DMS53 treated with DMSO at 0.1 percent for 48 hours (cell line): ENCODE measurements at regions not wholly inside any gene's neighbourhood (a gene's known extent, or its start where the extent isn't known, plus 50 kb on each side); places are given as distances from the start of the nearest gene placed in this dataset.

Experiments used
- DNase-seq: peaks from one replicate; lab custom pipeline; 2025; ENCODE audit not compliant: unreplicated experiment; lab: John Stamatoyannopoulos, UW

DNA sequence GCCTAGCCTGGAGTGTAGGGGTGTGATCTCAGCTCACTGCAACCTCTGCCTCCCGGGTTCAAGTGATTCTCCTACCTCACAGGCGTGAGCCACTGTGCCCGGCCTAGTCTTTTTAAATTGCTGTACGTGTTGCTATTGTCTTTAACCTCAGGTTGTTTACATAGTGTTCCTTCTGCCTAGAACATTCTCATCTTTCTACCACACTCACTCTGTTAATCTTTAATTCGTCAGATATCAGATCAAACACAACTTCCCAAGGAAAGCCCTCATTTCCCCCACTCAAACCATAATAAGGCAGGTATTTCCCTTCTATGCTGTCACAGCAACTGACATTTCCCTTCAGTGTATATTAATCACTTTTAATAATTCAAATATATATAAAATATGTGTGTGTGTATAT lies 1310.0 kb upstream of the C9orf72 start:
- no peak for DNase-seq

DNA sequence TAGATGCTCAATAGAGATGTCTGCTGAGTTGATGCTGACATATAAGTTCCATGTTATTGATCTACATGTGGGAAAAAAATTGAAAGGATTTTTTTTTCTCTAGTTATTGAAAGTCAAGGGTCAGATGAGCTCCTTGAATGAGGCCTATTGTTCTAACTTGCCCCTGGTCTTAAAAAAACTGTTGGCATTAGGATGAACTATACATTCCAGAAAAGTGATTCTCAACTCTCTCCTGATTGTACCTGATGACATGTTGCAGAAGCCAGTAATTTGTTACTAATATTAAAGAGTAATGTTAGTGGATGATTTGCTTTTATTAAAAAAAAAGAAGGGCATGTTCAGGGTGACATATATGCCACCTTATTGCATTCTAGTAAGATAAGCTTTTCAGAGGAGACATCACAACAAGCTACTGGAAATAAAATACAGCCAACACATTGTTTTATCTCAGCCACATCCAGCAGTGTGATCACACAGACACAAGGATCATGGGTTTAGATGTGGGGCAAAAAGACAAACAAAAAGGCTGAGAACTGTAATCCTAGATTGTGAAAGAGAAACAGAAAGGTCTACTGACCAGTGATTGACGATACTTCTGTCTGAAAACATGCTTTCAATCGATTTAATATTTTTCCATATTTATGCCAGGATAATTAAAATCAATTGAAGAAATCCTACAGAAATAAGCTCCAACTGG lies 1314.1 kb upstream of the C9orf72 start:
- no peak for DNase-seq

DNA sequence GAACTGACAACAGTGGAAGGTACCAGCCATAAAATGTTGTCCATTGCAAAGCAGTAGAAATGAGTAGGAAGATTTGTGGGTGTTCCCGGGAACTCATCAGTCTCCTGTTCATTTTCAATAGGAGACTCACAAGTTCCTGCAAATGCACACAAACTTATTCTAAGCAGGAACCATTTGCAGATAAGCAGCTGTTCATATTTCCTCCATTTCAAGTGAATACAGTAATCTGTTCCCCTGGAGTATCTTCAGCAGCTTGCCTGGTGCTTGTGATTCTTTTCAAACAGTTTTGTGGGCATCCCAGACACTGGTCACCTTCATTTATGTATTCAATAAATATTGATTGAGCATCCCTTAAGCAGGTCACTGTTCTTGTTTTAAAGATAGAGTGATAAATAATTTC lies 1315.5 kb upstream of the C9orf72 start:
- DNase-seq, result no peak

DNA sequence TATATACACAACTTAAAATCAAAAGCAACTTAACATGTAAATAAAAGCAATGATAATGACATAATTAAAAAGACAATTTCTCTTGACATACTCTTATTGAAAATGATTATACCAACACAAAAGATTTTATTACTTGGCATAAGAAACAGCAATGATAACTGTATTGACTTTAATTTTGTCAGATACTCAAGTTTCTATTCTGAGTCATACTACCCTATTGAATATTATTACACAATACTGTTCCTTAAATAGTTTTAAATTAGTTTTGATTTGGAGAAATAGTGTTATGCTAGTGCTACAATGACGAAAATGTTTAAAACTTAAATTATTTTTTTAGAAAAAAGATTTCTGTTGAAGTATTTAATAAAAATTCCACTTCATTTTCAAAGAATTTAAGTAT lies 1319.3 kb upstream of the C9orf72 start:
- DNase-seq, result no peak

DNA sequence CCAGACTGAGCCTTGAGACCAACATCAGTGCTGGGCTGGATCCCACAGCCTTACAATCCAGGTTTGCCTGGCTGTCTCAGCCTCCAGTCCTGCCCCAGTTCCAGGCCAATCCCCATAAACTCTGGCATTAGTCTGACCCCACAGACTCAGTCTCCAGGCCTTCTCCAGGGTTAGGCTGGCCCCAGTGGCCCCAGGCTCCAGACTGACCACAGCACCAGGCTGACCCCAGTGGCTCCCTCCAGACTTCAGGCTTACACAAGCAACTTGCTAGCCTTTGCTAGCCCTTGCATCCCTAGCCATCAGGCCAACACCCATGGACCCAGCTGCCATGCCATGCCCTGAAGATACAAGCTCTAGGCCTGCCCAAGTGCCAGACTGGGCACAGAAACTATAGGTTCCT lies 1326.0 kb upstream of the C9orf72 start:
- no peak for DNase-seq

DNA sequence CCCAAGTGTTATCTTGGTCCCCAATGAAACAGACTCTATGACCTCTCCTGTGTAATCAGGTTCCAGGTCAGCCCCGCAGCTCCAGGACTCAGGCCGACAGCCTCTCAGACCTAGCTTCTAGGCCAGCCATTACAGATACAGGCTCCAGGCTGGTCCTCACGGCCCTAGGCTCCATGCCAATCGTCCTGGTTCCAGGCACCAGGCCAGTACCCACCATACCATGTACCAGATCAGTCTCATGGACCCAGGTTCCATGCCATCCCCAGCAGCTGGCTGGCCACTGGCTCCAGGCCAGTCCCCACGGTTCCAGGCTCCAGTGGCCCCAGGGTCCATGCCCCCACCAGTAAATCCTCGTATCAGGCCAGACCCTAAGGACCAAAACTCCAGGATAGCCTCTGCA lies 1326.6 kb upstream of the C9orf72 start:
- no peak for DNase-seq

DNA sequence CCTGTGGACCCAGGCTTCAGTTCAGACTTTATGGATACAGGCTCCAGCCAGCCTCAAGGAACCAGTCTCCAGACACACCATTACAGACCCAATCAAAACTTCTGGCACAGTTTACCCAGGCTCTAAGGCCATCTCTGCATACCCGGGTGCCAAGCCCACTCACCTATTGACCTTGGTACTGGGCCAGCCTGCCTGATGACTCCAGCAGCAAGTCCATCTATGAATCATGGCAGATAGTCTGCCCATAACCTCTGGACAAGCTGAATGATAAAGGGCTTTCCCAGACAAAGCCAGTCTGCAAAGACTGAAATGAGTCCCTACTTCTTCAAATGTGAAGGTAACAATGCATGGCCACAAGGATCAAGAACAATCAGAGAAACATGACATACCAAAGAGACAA lies 1327.1 kb upstream of the C9orf72 start:
- DNase-seq, result no peak

DNA sequence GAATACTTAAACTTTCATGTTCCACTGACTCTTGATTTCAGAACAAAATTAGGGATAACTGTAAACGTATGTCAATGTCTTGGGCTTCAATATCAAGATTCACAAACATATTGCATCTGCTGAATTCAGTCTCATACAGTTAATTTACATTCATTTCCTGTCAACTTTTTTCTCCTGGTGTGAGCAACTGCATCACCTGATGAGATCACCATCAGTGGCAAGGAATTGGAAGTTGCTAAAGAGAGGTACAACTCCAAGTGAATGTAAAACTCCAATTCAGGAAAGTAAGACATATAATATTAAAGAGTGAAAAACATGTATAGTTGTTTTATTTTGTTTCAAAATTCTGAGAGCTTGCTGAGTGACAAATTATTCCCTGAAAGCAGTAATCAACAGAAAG lies 1336.2 kb upstream of the C9orf72 start:
- DNase-seq, result no peak

DNA sequence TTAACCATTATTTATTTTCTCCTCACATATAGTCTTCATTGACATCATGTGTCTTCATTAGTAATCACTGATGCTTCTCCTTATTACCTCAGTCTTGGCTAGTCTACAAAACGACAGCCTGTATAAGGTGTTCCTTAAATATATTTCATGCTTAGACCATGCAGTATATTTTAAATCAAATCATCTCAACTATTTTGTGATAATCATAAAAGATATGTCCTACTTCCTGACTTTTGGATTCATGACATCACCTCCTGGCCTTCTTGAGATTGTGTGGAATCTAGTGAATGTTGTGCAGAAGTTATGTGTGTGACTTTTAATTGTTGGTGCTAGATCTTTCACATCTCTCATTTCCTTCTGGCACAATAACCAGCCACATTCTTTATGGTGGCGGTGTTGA lies 1339.3 kb upstream of the C9orf72 start:
- no peak for DNase-seq

DNA sequence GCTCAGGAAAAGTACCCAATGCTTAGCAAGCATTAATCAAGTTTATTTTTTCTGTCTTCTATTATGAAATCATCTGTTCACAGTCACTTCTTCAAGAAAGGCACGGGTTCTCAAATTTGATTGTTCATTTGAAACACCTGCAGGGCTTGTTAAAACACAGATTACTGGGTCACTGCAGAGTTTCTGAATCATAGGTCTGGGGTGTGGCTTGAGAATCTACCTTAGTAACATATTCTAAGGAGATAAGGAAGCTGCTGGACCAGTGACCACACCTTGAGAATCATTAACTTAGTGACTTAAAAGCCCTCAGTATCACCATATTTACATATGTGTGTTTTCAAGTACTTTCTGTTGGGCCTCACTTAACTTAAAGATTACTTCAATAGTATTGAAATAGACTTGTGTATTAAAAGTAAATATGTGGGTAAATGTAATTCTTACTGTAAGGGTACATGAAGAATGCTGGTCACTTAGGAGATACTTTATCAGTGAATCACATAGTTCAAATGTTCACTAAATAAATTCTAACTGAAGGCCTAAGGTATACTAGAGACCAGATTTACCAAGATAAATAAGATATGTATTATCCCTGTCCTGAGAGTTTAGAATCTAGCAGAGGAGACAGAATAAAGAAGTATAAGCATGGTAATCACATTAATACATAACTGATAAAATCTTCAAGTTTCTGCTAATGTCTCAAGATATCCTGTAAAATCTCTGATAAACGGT lies 1342.1 kb upstream of the C9orf72 start:
- DNase-seq, result no peak

DNA sequence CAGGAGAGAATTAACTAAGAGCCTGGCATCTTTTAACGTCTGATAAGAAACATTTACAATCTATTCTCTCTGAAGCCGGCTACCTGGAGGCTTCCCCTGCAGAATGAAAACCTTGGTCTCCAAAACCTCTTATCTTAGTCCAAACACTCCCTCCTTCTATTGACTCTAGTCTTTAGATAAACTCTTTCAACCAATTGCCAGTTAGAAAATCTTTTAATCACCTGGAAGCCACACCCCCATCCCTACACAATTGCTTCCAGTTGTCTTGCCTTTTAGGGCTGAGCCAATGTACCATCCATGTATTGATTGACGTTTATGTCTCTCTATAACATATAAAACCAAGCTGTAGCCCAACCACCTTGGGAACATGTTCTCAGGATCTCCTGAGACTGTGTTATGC lies 1343.1 kb upstream of the C9orf72 start:
- no peak for DNase-seq

DNA sequence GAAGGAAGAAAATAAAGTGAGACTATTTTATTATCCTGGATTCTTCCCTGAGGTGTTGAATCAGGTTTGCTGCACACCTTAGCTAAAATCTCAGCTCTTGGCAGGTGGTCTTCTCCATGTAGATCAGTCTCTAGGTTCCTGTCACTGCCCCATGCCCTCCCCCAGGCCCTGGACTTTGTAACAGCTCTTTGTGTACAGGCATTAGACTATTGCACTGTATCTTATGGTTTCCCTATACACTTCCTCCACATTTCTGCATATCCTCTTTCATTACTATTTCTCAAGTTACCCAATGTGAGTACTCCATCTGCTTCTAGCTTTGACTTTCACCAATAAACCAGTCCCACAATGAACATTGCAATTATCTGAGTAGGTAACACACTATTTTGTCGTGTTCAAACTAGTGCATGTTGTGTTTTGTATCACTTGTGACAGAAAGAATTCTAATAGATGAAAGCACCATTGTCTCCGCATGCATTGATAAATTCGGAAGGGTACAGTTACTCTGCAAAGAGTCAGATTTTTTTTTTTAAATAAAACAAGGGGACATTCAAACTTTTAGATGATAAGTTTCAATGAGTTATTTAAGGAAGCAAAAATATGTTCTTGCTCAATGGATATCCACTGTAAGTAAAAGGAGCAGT lies 1348.7 kb upstream of the C9orf72 start:
- DNase-seq, result no peak

DNA sequence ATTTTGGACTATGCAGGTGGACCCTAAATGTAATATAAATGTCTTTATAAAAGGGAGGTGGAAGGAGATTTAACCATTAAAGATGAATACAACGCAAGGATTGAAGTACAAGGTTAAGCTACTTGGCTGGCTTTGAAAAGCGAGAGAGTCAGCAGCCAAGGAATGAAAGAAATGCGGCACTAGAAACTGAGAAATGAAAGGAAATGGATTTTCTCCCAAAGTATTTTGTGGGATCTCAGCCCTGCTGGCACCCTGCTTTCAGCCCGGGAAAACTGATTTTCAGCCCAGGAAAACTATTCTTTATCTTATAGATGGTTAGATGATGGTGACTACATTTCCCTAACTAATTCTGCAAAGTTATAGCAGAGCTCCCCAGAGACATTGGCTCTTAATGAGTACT lies 1349.6 kb upstream of the C9orf72 start:
- DNase-seq, result no peak

DNA sequence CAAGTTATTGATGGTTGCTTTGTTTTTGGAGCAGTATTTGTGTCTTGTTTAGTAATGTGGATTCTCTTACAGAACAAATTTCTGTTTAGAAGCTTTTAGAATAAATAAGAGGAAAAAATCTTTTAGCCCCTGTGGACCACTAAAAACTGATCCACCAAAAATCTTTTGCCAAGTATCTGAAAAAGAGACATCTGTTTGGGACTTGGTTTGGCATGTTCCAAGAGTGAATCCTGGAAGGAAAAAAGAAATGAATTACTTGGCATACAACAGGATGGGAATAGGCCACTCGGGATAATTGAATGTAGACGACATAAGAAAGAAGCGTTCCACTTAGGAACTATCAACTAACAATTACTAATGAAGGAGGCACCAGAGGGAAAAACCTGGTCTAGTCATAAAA lies 1350.1 kb upstream of the C9orf72 start:
- DNase-seq, result no peak

DNA sequence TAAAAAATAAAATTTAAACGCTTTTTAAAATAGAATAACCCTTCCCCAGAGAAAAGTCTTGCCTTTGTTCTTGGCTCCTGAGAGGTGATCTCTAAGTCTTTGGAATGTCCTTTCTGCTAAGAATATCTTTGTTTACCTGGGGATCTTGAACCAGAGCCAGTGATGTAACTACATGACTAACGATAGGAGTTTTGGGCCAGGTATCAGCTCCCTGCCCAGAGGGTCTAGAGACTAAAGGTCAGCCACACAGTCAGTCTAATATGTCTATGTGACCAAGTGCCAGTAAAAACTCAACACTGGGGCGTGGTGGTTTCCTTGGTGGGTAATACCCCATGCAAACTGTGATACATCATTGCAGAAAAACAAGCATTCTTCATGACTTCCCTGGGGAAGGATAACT lies 1351.9 kb upstream of the C9orf72 start:
- DNase-seq, result no peak

DNA sequence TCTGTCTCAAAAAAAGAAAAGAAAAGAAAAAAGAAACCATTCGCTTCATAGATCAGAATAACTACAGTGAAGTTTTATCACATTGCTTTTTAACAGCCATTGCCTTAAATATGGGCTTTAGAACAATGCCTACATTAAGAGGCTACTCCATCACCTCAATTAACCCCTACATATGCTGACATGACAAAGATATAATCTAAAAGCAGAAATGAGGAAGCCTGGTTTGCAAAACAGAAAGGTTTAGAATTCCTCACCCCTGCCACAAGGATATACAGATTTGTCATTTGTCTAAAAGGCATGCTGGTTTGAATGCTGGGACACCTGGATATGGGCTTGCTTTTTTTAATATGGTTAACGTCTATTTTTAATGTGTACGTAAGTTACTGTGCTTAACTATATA lies 1353.0 kb upstream of the C9orf72 start:
- DNase-seq, result no peak

DNA sequence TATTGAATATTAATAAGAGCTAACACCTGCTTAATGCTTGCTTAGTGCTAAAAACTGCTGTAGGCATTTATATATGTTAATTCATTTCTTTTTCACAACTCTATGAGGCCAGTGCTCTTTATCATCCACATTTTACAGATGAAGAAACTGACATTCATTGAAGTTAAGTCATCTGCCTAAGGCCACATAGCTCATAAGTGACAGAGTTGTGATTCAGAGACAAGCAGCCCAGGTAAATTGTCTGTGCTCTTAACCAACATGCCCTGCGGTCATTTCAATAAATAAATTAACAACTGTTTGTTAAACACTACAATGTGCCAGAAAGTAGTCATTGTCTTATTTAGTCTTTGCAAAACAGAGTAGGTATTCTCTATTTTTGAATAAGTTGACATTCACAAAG lies 1354.4 kb upstream of the C9orf72 start:
- DNase-seq, result no peak

DNA sequence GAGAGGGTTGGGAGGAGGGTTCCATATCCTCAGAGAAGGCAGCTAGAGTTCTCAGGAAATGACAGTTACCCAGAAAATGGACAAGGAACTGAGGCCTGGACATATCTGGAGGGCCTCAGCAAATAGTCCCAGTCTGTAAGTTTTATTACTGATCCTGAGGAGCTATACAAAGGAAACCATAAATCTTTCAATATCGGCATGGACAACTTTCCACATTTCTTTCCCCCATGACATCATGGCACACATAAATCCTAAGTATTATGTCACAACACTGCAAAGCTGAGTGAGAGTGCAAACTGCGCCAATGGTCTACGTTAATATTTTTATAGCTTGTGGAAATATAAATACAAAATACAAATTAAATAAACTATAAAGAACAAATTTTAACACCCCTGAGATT lies 1356.2 kb upstream of the C9orf72 start:
- DNase-seq, result no peak

DNA sequence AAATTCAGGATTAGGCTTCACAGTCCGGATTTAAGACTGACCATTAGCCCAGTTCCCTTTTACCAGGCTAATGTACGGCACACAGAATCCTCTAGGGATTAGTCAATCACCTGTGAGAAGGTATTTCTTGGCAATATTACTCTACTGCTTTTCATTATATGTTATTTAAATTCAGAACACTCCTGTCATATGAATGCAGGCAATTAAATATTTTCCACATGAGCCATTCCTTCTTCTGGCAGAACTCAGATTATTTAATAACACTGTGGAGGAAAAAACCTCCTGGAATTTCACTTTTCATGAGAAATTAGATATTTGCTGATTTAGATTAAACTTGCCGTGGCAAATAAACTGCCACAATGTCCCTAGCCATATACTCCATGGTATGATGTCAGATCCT lies 1357.5 kb upstream of the C9orf72 start:
- DNase-seq, result no peak

DNA sequence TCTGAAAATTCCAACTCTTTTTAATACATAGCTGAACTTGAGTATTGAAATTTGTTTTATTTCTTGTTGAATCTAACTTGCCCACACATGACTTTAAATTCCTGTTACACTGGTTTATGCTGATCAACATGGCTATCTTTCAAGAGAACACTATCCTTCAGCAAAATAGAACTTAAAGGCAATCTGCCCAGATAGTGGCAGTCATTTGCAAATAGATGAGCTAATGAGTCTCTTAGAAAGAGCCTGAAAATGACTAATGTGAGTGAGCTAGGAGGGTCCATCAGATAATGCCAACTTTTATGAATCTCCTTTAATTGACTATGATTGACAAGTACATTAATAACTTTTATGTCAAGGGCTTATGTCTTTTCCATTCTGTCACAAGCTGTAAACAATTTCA lies 1360.8 kb upstream of the C9orf72 start:
- no peak for DNase-seq

DNA sequence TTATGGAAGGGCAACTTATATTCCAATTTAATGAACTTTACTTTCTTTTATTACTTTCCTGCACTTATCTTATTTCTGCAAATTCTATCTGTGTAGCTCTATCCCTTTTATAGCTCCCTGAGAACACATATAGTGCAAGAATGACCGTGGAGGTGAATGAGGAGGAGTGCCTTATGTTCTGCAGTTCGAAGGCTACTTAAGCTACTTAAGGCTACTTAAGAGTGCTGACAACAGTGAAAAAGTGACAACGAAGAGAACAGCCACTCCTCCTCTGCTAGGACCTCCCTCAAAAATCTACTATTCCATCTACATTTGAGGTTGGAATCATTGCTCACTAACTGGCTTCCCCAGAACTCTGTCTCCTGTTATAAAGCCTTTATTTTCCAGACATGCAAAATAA lies 1365.7 kb upstream of the C9orf72 start:
- no peak for DNase-seq

DNA sequence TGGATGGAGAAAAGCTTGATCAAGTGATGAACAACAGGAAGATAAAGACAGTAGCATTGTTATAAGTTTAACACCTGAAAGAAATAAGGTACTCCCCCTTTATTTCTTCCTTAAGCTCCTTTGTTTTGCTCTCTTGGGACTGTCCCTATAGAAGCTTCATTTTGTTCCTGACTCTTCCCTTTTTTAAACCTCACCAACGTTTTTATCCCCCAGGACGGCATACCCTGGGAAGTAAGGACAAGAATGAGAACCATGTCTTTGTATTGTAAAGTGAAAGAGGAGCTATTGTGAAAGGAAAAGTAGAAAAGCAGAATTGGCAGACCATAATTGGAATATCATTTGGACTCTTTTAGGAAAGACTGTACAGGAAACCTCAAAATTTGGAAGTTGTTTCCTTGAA lies 1368.6 kb upstream of the C9orf72 start:
- no peak for DNase-seq

DNA sequence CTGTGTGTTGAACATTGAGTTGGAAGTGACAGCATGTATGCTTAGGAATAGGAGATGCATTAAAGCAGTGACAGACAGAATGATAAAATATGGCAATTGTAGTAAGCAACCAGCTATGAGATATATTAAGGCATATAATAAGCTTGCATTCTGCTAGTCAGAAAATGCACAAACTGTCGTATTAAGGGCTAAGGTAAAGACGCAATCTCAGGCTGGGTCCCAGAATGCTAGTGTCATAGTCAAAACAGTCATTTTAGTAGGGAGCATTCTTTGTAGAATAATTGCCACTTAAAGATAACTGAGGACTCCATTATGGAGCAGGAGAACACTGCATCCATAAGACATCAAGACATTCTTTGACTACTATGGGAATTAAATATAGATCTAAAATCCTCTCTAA lies 1369.7 kb upstream of the C9orf72 start:
- no peak for DNase-seq
